Suprapubic skin (tissue), 3 donors: ENCODE measurements at regions not wholly inside any gene's neighbourhood (a gene's known extent, or its start where the extent isn't known, plus 50 kb on each side); places are given as distances from the start of the nearest gene placed in this dataset.

Experiments used
- POLR2A ChIP-seq, 2 donors: fragments of 450-650 bp; IDR thresholded peaks; one replicate each; pipeline ENCODE4 v1.6.1; 2017; ENCODE audit warnings: antibody characterized with exemption in 2 of 2, mild to moderate bottlenecking in 2 of 2, moderate library complexity in 2 of 2
- TF ChIP-seq, protein P1 (sequence below), 2 donors: fragments of 200-600 bp in 1 of 2; fragments of 450-650 bp in 1 of 2; sonication (generic) in 1 of 2; IDR thresholded peaks; one replicate each; pipeline ENCODE4 v1.5.1; 2016 to 2019; ENCODE audit warnings: antibody characterized with exemption in 2 of 2, mild to moderate bottlenecking in 1 of 2, moderate library complexity in 1 of 2

DNA sequence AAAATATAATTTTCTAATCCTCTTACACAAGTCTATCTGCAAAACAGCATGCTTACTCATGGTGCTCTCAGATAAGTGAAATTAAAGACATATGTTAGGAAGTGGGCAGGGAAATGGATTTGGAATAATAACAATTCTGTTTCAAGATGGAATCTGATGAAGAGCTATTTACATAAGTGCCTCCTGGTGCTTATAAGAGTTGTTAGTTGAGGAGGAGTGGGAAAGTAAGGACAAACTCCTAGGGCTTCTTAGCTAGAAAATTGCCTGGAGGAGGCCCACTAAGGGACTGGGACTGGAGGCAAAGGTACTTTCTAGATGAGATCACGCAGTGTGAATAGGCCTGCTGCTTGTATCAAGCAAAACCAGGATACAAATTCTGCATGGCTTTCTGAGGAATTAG, 939.8 kb downstream of the GLUD2 start:
- TF ChIP-seq, protein P1, sequence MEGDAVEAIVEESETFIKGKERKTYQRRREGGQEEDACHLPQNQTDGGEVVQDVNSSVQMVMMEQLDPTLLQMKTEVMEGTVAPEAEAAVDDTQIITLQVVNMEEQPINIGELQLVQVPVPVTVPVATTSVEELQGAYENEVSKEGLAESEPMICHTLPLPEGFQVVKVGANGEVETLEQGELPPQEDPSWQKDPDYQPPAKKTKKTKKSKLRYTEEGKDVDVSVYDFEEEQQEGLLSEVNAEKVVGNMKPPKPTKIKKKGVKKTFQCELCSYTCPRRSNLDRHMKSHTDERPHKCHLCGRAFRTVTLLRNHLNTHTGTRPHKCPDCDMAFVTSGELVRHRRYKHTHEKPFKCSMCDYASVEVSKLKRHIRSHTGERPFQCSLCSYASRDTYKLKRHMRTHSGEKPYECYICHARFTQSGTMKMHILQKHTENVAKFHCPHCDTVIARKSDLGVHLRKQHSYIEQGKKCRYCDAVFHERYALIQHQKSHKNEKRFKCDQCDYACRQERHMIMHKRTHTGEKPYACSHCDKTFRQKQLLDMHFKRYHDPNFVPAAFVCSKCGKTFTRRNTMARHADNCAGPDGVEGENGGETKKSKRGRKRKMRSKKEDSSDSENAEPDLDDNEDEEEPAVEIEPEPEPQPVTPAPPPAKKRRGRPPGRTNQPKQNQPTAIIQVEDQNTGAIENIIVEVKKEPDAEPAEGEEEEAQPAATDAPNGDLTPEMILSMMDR (IDR thresholded peaks at IDR 0.05) = no peak
- TF ChIP-seq POLR2A (IDR thresholded peaks at IDR 0.05) = no peak
